Dermis blood vessel endothelial cell (primary cell): ENCODE measurements at regions not wholly inside any gene's neighbourhood (a gene's known extent, or its start where the extent isn't known, plus 50 kb on each side); places are given as distances from the start of the nearest gene placed in this dataset.
"Not testable (repeated sequence)": the region's sequence is repeated elsewhere in the genome, so short reads cannot be mapped to it uniquely, and the experiment has no call there.

Experiments
- DNase-seq: peaks from one replicate; pipeline ENCODE4 v3.0.0; 2010

GRCh38 chr20:53891306-53891894 lies 179.0 kb downstream of the BCAS1 start:
- DNase-seq, result peak; percentile 55

GRCh38 chr20:53890443-53891305 lies 179.7 kb downstream of the BCAS1 start:
- DNase-seq, result peak; percentile 58

- no peak for DNase-seq
Measured at GRCh38 chr20:53889411-53890148, 180.8 kb downstream of the BCAS1 start.

GRCh38 chr20:53888951-53889350 lies 181.4 kb downstream of the BCAS1 start:
- DNase-seq, result no peak

- no peak for DNase-seq
Measured at GRCh38 chr20:53888510-53888909, 181.9 kb downstream of the BCAS1 start.

- no peak for DNase-seq
Measured at GRCh38 chr20:53887973-53888372, 182.4 kb downstream of the BCAS1 start.

- peak; percentile 35 for DNase-seq
Measured at GRCh38 chr20:53884859-53885541, 185.4 kb downstream of the BCAS1 start.

- DNase-seq, result no peak
Measured at GRCh38 chr20:53883098-53883911, 187.1 kb downstream of the BCAS1 start.

GRCh38 chr20:53882438-53882986 lies 187.9 kb downstream of the BCAS1 start:
- DNase-seq, result not testable (repeated sequence)

- no peak for DNase-seq
Measured at GRCh38 chr20:53881362-53881761, 189.0 kb downstream of the BCAS1 start.

- no peak for DNase-seq
Measured at GRCh38 chr20:53880108-53880641, 190.2 kb downstream of the BCAS1 start.

- DNase-seq, result no peak
Measured at GRCh38 chr20:53879048-53879684, 191.2 kb downstream of the BCAS1 start.

GRCh38 chr20:53878262-53879047 lies 191.9 kb downstream of the BCAS1 start:
- DNase-seq, result peak; percentile 26

GRCh38 chr20:53876956-53877355 lies 193.4 kb downstream of the BCAS1 start:
- DNase-seq, result no peak

GRCh38 chr20:53876470-53876869 lies 193.9 kb downstream of the BCAS1 start:
- DNase-seq, result no peak

GRCh38 chr20:53875452-53875851 lies 194.9 kb downstream of the BCAS1 start:
- no peak for DNase-seq

GRCh38 chr20:53874706-53875105 lies 195.7 kb downstream of the BCAS1 start:
- no peak for DNase-seq

GRCh38 chr20:53874104-53874503 lies 196.3 kb downstream of the BCAS1 start:
- DNase-seq, result no peak

GRCh38 chr20:53873230-53873604 lies 197.2 kb downstream of the BCAS1 start:
- no peak for DNase-seq
